CD4-positive, alpha-beta T cell treated with Interleukin-2 at 100 ng/mL for 4 hours (primary cell): ENCODE measurements at regions not wholly inside any gene's neighbourhood (a gene's known extent, or its start where the extent isn't known, plus 50 kb on each side); places are given as distances from the start of the nearest gene placed in this dataset.

ENCODE experiments used
- DNase-seq: peaks from one replicate; pipeline ENCODE4 v3.0.0-alpha.2; 2020; ENCODE audit warnings: low spot score

GRCh38 chr6:1257778-1258177, 54.1 kb upstream of the FOXQ1 start:
- DNase-seq: no peak

GRCh38 chr6:1256435-1257008, 55.4 kb upstream of the FOXQ1 start:
- DNase-seq: no peak

- DNase-seq: no peak
Observed at GRCh38 chr6:1255636-1256365, 56.1 kb upstream of the FOXQ1 start.

DNA sequence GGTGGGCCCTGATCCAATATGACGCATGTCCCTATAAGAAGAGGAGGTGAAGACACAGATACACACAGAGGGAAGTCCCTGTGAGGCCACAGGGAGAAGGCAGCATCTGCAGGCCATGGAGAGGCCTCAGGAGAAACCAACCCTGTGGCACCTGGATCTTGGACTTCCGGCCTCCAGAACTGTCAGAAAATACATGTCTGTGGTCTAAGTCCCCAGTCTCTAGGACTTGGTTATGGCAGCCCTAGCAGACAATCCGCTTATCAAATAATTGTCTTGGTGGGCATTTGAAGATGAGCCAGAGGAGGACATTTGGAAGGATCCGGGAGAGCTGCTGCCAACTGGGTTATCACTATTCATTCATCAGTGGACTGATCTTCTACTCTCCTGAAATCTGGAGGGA, 57.6 kb upstream of the FOXQ1 start:
- no peak for DNase-seq

DNA sequence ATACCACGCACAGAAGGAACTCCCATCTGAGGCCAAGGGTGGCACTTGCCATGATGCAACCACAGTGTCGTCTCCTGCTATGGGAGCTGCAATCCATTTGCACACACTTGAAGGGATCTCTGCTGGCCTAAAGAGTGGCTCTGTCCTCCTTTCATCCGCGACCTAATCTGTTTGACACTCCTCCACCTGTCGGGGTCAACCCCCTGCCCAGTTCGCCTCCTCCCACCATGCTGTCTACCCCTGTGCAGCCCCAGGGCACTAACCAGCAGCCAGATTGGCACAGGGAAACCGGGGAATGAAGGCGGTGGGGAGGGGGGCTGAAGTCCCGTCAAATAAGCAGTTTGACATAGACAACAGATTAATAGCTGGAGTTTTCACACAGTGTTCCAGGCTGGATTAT, 58.1 kb upstream of the FOXQ1 start:
- DNase-seq: no peak

- DNase-seq: no peak
Observed at GRCh38 chr6:1251198-1252155, 60.4 kb upstream of the FOXQ1 start.

- DNase-seq: no peak
Observed at GRCh38 chr6:1250489-1251197, 61.3 kb upstream of the FOXQ1 start.

- no peak for DNase-seq
Observed at GRCh38 chr6:1247894-1248293, 64.0 kb upstream of the FOXQ1 start.

GRCh38 chr6:1247056-1247455, 64.8 kb upstream of the FOXQ1 start:
- no peak for DNase-seq

- no peak for DNase-seq
Observed at GRCh38 chr6:1244941-1245340, 67.0 kb upstream of the FOXQ1 start.

GRCh38 chr6:1244278-1244677, 67.6 kb upstream of the FOXQ1 start:
- DNase-seq: no peak

GRCh38 chr6:1242446-1242845, 69.5 kb upstream of the FOXQ1 start:
- no peak for DNase-seq

GRCh38 chr6:1242021-1242420, 69.9 kb upstream of the FOXQ1 start:
- DNase-seq: no peak

DNA sequence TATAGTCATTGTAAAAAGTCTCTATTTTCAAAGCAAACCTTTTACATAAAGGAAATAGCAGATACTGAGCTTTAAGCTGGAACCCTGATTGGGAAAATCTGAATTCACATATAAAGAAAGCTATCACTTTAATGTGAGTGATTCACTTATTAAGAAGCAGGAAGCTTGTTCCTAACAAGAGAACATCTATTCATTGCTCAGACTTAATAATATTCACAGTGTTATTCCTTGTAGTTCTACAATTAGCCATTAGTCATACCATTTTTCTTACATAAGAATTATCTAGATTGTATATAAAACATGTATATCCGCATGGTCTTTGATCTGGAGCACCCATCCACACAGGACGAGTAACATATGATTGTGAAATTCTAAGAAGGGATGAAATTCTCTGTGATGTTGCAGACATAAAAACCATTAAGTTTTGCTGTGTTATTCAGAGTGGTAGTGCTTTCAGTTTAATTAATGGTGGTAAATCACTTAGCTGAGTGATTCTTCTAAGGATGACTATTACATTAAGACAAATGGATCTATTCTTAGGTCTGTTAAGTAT, 71.1 kb upstream of the FOXQ1 start:
- no peak for DNase-seq

DNA sequence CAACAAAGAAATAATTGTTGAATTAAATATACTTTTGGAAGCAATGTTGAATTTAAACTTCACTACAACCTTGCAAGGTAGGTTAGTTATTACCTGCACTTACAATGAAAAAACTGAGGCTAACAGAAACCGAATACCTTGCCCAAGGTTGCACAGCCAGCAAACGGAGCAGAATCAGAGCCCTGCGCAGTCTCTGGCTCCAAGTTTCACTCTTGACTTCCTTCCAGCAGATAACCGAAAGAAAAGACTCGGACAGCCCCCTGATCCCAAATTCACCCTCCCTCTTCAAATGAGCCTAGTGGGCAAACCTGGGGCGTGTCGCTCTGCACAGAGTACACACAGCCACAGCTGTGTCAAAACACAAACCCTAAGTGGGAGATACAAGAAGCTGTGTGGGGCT, 72.1 kb upstream of the FOXQ1 start:
- DNase-seq: no peak

GRCh38 chr6:1238040-1238439, 73.9 kb upstream of the FOXQ1 start:
- no peak for DNase-seq

- no peak for DNase-seq
Observed at GRCh38 chr6:1237636-1238035, 74.3 kb upstream of the FOXQ1 start.

DNA sequence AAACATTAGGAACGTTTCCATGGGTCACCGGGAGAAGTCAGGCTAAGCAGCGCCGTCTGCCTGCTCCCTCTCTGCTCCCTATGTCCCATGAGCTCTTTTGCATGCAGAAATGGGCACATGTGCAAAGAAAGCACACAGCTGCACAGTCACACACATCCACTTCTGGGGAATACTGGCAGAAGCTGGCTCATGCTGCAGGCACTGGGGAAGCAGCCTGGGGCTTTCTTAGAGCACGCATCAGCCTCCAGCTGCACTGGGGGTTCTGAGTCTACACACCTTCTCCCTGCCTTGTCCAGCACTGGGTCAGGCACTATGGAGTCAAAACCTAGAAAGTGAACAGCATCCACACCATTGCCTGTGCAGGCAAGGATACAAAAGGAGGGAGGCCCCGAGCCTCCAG, 76.1 kb upstream of the FOXQ1 start:
- DNase-seq: no peak

DNA sequence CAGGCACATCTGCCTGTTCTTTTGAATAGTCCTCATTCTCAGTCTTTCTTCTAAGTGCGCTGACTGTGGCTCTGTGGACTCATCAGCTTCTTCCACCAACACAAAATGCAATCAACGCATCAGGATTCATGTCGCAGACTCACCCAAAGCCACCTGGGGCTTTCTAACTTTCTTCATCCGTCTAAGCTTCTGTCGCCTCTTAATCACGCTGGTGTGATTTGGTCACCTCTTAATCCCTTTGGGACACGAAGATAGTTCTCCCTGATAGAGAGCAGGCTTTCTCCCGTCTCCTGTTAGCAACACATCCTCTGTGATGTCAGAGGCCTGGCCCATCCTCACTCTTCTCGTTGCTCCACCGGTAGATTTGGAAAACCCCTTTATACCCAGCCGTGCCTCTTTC, 78.0 kb upstream of the FOXQ1 start:
- DNase-seq: no peak

GRCh38 chr6:1232578-1232977, 79.3 kb upstream of the FOXQ1 start:
- DNase-seq: no peak

- no peak for DNase-seq
Observed at GRCh38 chr6:1231941-1232340, 80.0 kb upstream of the FOXQ1 start.
